Skeletal muscle tissue (tissue), 3 donors: ENCODE measurements at regions not wholly inside any gene's neighbourhood (a gene's known extent, or its start where the extent isn't known, plus 50 kb on each side); places are given as distances from the start of the nearest gene placed in this dataset.
"Not testable (repeated sequence)": the region's sequence is repeated elsewhere in the genome, so short reads cannot be mapped to it uniquely, and the experiment has no call there.

Experiments
- H3K27ac ChIP-seq: one replicate; pipeline ENCODE4 v1.7.0; 2013; ENCODE audit warnings: mild to moderate bottlenecking, low read depth, low read length, inconsistent platforms
- H3K27me3 ChIP-seq, 3 donors: one replicate each; pipeline ENCODE4 v1.7.0; 2013; ENCODE audit warnings: low read length in 3 of 3; ENCODE audit not compliant: control insufficient read depth in 3 of 3, insufficient read depth in 3 of 3
- H3K36me3 ChIP-seq, 3 donors: one replicate each; pipeline ENCODE4 v1.7.0; 2013; ENCODE audit warnings: low read length in 3 of 3; ENCODE audit not compliant: control insufficient read depth in 3 of 3, insufficient read depth in 3 of 3
- H3K4me1 ChIP-seq, 3 donors: one replicate each; pipeline ENCODE4 v1.7.0; 2013; ENCODE audit warnings: low read length in 3 of 3, mild to moderate bottlenecking in 3 of 3; ENCODE audit not compliant: control insufficient read depth in 3 of 3, insufficient read depth in 3 of 3
- H3K4me3 ChIP-seq, 3 donors: one replicate each; pipeline ENCODE4 v1.7.0; 2013; ENCODE audit warnings: low read length in 3 of 3
- H3K9ac ChIP-seq, 3 donors: one replicate each; pipeline ENCODE4 v1.7.0; 2013; ENCODE audit warnings: low read length in 3 of 3, mild to moderate bottlenecking in 3 of 3, moderate library complexity in 2 of 3, low read depth in 1 of 3
- H3K9me3 ChIP-seq, 3 donors: one replicate each; pipeline ENCODE4 v1.7.0; 2013; ENCODE audit warnings: low read length in 3 of 3; ENCODE audit not compliant: control insufficient read depth in 3 of 3
- donor health status: Osteomylitis.

- H3K27ac ChIP-seq, result no peak overlapping the region
These were observed 120.6 kb upstream of the FOXP2 start for GRCh38 chr7:114294036-114294435.

GRCh38 chr7:114293289-114294012, 121.2 kb upstream of the FOXP2 start:
- H3K4me3 ChIP-seq, result no peak overlapping the region
- H3K27ac ChIP-seq, result no peak overlapping the region
- no peaks in the 10 kb centered on the region for H3K36me3 ChIP-seq
- no peaks in the 10 kb centered on the region for H3K4me1 ChIP-seq
- H3K27me3 ChIP-seq, result no peaks in the 10 kb centered on the region
- no peaks in the 10 kb centered on the region for H3K9me3 ChIP-seq
- no peak overlapping the region for H3K9ac ChIP-seq

More at GRCh38 chr7:114294036-114294435, 120.6 kb upstream of the FOXP2 start:
- H3K9me3 ChIP-seq, result no peaks in the 10 kb centered on the region
- no peaks in the 10 kb centered on the region for H3K27me3 ChIP-seq
- no peak overlapping the region for H3K9ac ChIP-seq
- H3K4me3 ChIP-seq, result no peak overlapping the region
- no peaks in the 10 kb centered on the region for H3K4me1 ChIP-seq
- no peaks in the 10 kb centered on the region for H3K36me3 ChIP-seq

- no peaks in the 10 kb centered on the region for H3K4me1 ChIP-seq
- no peaks in the 10 kb centered on the region for H3K9me3 ChIP-seq
- H3K27ac ChIP-seq, result no peak overlapping the region
- no peaks in the 10 kb centered on the region for H3K36me3 ChIP-seq
- H3K9ac ChIP-seq, result no peak overlapping the region
- H3K27me3 ChIP-seq, result no peaks in the 10 kb centered on the region
- no peak overlapping the region for H3K4me3 ChIP-seq
These were observed 134.7 kb upstream of the FOXP2 start for GRCh38 chr7:114279901-114280300.

GRCh38 chr7:114273218-114273617, 141.4 kb upstream of the FOXP2 start:
- Histone ChIP-seq H3K36me3 (no peaks in the 10 kb centered on the region), H3K27ac (no peak overlapping the region), H3K9ac (no peak overlapping the region), H3K9me3 (no peaks in the 10 kb centered on the region), H3K4me1 (no peaks in the 10 kb centered on the region), H3K4me3 (no peak overlapping the region), H3K27me3 (no peaks in the 10 kb centered on the region)

- H3K36me3 ChIP-seq, result no peaks in the 10 kb centered on the region
- H3K27ac ChIP-seq, result no peak overlapping the region
- no peaks in the 10 kb centered on the region for H3K9me3 ChIP-seq
- no peak overlapping the region for H3K4me3 ChIP-seq
- no peak overlapping the region for H3K9ac ChIP-seq
- no peaks in the 10 kb centered on the region for H3K27me3 ChIP-seq
- no peaks in the 10 kb centered on the region for H3K4me1 ChIP-seq
These were observed 144.9 kb upstream of the FOXP2 start for GRCh38 chr7:114269714-114270113.

- not testable (repeated sequence) for H3K9ac ChIP-seq, H3K27ac ChIP-seq, H3K36me3 ChIP-seq, H3K27me3 ChIP-seq, H3K4me1 ChIP-seq, H3K4me3 ChIP-seq, H3K9me3 ChIP-seq
These were observed 147.1 kb upstream of the FOXP2 start for GRCh38 chr7:114267550-114267949.

- Histone ChIP-seq H3K4me1 (no peaks in the 10 kb centered on the region), H3K4me3 (no peak overlapping the region), H3K27ac (no peak overlapping the region), H3K9me3 (no peaks in the 10 kb centered on the region), H3K36me3 (no peaks in the 10 kb centered on the region), H3K27me3 (no peaks in the 10 kb centered on the region), H3K9ac (no peak overlapping the region)
These were observed 150.6 kb upstream of the FOXP2 start for GRCh38 chr7:114264023-114264422.

GRCh38 chr7:114263219-114263618, 151.4 kb upstream of the FOXP2 start:
- H3K4me1 ChIP-seq, result no peaks in the 10 kb centered on the region
- H3K9me3 ChIP-seq, result no peaks in the 10 kb centered on the region
- H3K36me3 ChIP-seq, result no peaks in the 10 kb centered on the region
- no peak overlapping the region for H3K4me3 ChIP-seq
- H3K27me3 ChIP-seq, result no peaks in the 10 kb centered on the region
- no peak overlapping the region for H3K9ac ChIP-seq
- no peak overlapping the region for H3K27ac ChIP-seq

GRCh38 chr7:114255404-114255841, 159.2 kb upstream of the FOXP2 start:
- Histone ChIP-seq H3K4me3 (no peak overlapping the region), H3K9me3 (no peaks in the 10 kb centered on the region)

GRCh38 chr7:114243646-114244045, 171.0 kb upstream of the FOXP2 start:
- Histone ChIP-seq H3K36me3 (no peaks in the 10 kb centered on the region), H3K9ac (no peak overlapping the region), H3K27ac (no peak overlapping the region)

More at GRCh38 chr7:114255404-114255841, 159.2 kb upstream of the FOXP2 start:
- Histone ChIP-seq H3K9ac (no peak overlapping the region), H3K27me3 (no peaks in the 10 kb centered on the region), H3K36me3 (no peaks in the 10 kb centered on the region), H3K27ac (no peak overlapping the region), H3K4me1 (no peaks in the 10 kb centered on the region)

More at GRCh38 chr7:114243646-114244045, 171.0 kb upstream of the FOXP2 start:
- Histone ChIP-seq H3K4me3 (no peak overlapping the region), H3K9me3 (no peaks in the 10 kb centered on the region), H3K27me3 (no peaks in the 10 kb centered on the region), H3K4me1 (no peaks in the 10 kb centered on the region)
